H9 (cell line): ENCODE measurements at regions not wholly inside any gene's neighbourhood (a gene's known extent, or its start where the extent isn't known, plus 50 kb on each side); places are given as distances from the start of the nearest gene placed in this dataset.

ENCODE experiments used
- DNase-seq: peaks from one replicate; pipeline ENCODE4 v3.0.0-alpha.2; 2017
- H2AFZ ChIP-seq: one replicate; pipeline ENCODE4 v1.6.1; 2013; ENCODE audit warnings: mild to moderate bottlenecking, low read length, control low read depth, moderate library complexity
- H2AK5ac ChIP-seq: 2 replicates; pipeline ENCODE4 v1.6.1; 2013; ENCODE audit warnings: low read length, control low read depth, mixed read lengths; ENCODE audit not compliant: insufficient read length
- H2BK120ac ChIP-seq: one replicate; pipeline ENCODE4 v1.6.1; 2013; ENCODE audit warnings: low read depth, mild to moderate bottlenecking, low read length, control low read depth, inconsistent platforms; ENCODE audit not compliant: poor library complexity, severe bottlenecking
- H2BK12ac ChIP-seq: 2 replicates; pipeline ENCODE4 v1.6.1; 2013; ENCODE audit warnings: low read length, control low read depth, mixed read lengths, low read depth; ENCODE audit not compliant: insufficient read length
- H2BK15ac ChIP-seq: 2 replicates; pipeline ENCODE4 v1.6.1; 2013; ENCODE audit warnings: low read depth, low read length, control low read depth
- H2BK20ac ChIP-seq: one replicate; pipeline ENCODE4 v1.6.1; 2013; ENCODE audit warnings: low read depth, mild to moderate bottlenecking, low read length, control low read depth, inconsistent platforms; ENCODE audit not compliant: poor library complexity, severe bottlenecking
- H2BK5ac ChIP-seq: 2 replicates; pipeline ENCODE4 v1.6.1; 2013; ENCODE audit warnings: low read length, control low read depth, mixed read lengths; ENCODE audit not compliant: insufficient read length
- H3K14ac ChIP-seq: 2 replicates; pipeline ENCODE4 v1.6.1; 2013; ENCODE audit warnings: low read length, control low read depth; ENCODE audit not compliant: insufficient read depth
- H3K18ac ChIP-seq: 2 replicates; pipeline ENCODE4 v1.6.1; 2013; ENCODE audit warnings: low read depth, mild to moderate bottlenecking, mixed read lengths, low read length, control low read depth; ENCODE audit not compliant: insufficient read length
- H3K23ac ChIP-seq: 2 replicates; pipeline ENCODE4 v1.6.1; 2013; ENCODE audit warnings: low read length, control low read depth, mixed read lengths, low read depth; ENCODE audit not compliant: insufficient read length
- H3K23me2 ChIP-seq: 2 replicates; pipeline ENCODE4 v1.6.1; 2013; ENCODE audit warnings: low read depth, mild to moderate bottlenecking, mixed read lengths, low read length, control low read depth; ENCODE audit not compliant: insufficient read length, poor library complexity, severe bottlenecking
- H3K27ac ChIP-seq: 2 replicates; pipeline ENCODE4 v1.5.1; 2013; ENCODE audit warnings: low read length, control low read depth, mixed read lengths, low read depth; ENCODE audit not compliant: insufficient read length
- H3K27me3 ChIP-seq: 2 replicates; pipeline ENCODE4 v1.6.1; 2013; ENCODE audit warnings: low read length, control low read depth, inconsistent platforms; ENCODE audit not compliant: insufficient read depth
- H3K4ac ChIP-seq: 2 replicates; pipeline ENCODE4 v1.6.1; 2013; ENCODE audit warnings: low read depth, mild to moderate bottlenecking, control low read depth, inconsistent platforms, low read length, moderate library complexity
- H3K4me1 ChIP-seq: 2 replicates; pipeline ENCODE4 v1.6.1; 2013; ENCODE audit warnings: low read length, control low read depth, inconsistent platforms; ENCODE audit not compliant: insufficient read depth
- H3K4me2 ChIP-seq: 2 replicates; pipeline ENCODE4 v1.6.1; 2013; ENCODE audit warnings: low read length, control low read depth, mixed read lengths; ENCODE audit not compliant: insufficient read length, insufficient read depth
- H3K56ac ChIP-seq: 2 replicates; pipeline ENCODE4 v1.6.1; 2013; ENCODE audit warnings: low read depth, mild to moderate bottlenecking, mixed read lengths, low read length, control low read depth; ENCODE audit not compliant: insufficient read length
- H3K79me1 ChIP-seq: 2 replicates; pipeline ENCODE4 v1.6.1; 2013; ENCODE audit warnings: low read depth, mild to moderate bottlenecking, moderate library complexity, low read length, control low read depth, inconsistent platforms; ENCODE audit not compliant: insufficient read depth, poor library complexity, severe bottlenecking
- H3K79me2 ChIP-seq: 2 replicates; pipeline ENCODE4 v1.6.1; 2013; ENCODE audit warnings: low read length, control low read depth, inconsistent platforms; ENCODE audit not compliant: insufficient read depth
- H3K9ac ChIP-seq: 2 replicates; pipeline ENCODE4 v1.6.1; 2013; ENCODE audit warnings: low read length, control low read depth, mixed read lengths; ENCODE audit not compliant: insufficient read length; ENCODE audit errors: extremely low read depth
- H3K9me3 ChIP-seq: one replicate; pipeline ENCODE4 v1.6.1; 2013; ENCODE audit warnings: low read depth, low read length, inconsistent platforms; ENCODE audit not compliant: control insufficient read depth
- H3T11ph ChIP-seq: one replicate; pipeline ENCODE4 v1.6.1; 2013; ENCODE audit warnings: mild to moderate bottlenecking, low read length, control low read depth, inconsistent platforms
- H4K20me1 ChIP-seq: one replicate; pipeline ENCODE4 v1.6.1; 2013; ENCODE audit not compliant: control insufficient read depth, insufficient read length, insufficient read depth
- H4K5ac ChIP-seq: 2 replicates; pipeline ENCODE4 v1.6.1; 2013; ENCODE audit warnings: low read depth, mild to moderate bottlenecking, mixed read lengths, low read length, control low read depth; ENCODE audit not compliant: insufficient read length
- H4K8ac ChIP-seq: replicated peaks from 2 replicates; pipeline ENCODE4 v1.6.1; 2013; ENCODE audit warnings: low read length, control low read depth, mixed read lengths, low read depth; ENCODE audit not compliant: insufficient read length
- H4K91ac ChIP-seq: 2 replicates; pipeline ENCODE4 v1.6.1; 2013; ENCODE audit warnings: low read depth, mild to moderate bottlenecking, moderate library complexity, mixed read lengths, low read length, control low read depth; ENCODE audit not compliant: insufficient read length
- H3K27ac Mint-ChIP-seq, 3 experiments: 2 replicates in 2 of 3; 3 replicates in 1 of 3; pipeline ENCODE4 v1.8.0; 2020 to 2021; ENCODE audit warnings: mixed read lengths in 3 of 3, mild to moderate bottlenecking in 1 of 3, moderate library complexity in 1 of 3
- H3K27me3 Mint-ChIP-seq: 2 replicates; pipeline ENCODE4 v1.8.0; 2021; ENCODE audit warnings: low read depth, mild to moderate bottlenecking, moderate library complexity, mixed read lengths
- H3K36me3 Mint-ChIP-seq, 3 experiments: 2 replicates in 2 of 3; 3 replicates in 1 of 3; pipeline ENCODE4 v1.8.0; 2020 to 2021; ENCODE audit warnings: low read depth in 3 of 3, mixed read lengths in 3 of 3; ENCODE audit not compliant: insufficient read depth in 1 of 3
- H3K4me1 Mint-ChIP-seq, 2 experiments: 2 replicates each; pipeline ENCODE4 v1.8.0; 2020; ENCODE audit warnings: mixed read lengths in 2 of 2
- H3K4me3 Mint-ChIP-seq, 2 experiments: 2 replicates in 1 of 2; 3 replicates in 1 of 2; pipeline ENCODE4 v1.8.0; 2020 to 2021; ENCODE audit warnings: mild to moderate bottlenecking in 2 of 2, mixed read lengths in 2 of 2, moderate library complexity in 1 of 2
- H3K9me3 Mint-ChIP-seq, 2 experiments: 2 replicates in 1 of 2; 3 replicates in 1 of 2; pipeline ENCODE4 v1.8.0; 2020; ENCODE audit warnings: mild to moderate bottlenecking in 2 of 2, mixed read lengths in 2 of 2, moderate library complexity in 1 of 2
- WGBS: extraction: QIAGEN DNeasy Blood & Tissue Kit; methylation state at CpG from one replicate; pipeline ENCODE4 v1.1.7; 2013; ENCODE audit warnings: missing lambda C conversion rate, low lambda C conversion rate, mixed read lengths; ENCODE audit not compliant: insufficient read length; ENCODE audit errors: extremely low coverage; 5-methylcytosine and 5-hydroxymethylcytosine counted together
- TF ChIP-seq, protein P1 (sequence below): fragments of 200-600 bp; sonication (generic); conservative IDR thresholded peaks from 3 replicates; pipeline ENCODE4 v1.8.0; 2021; ENCODE audit warnings: antibody characterized with exemption, mild to moderate bottlenecking

DNA sequence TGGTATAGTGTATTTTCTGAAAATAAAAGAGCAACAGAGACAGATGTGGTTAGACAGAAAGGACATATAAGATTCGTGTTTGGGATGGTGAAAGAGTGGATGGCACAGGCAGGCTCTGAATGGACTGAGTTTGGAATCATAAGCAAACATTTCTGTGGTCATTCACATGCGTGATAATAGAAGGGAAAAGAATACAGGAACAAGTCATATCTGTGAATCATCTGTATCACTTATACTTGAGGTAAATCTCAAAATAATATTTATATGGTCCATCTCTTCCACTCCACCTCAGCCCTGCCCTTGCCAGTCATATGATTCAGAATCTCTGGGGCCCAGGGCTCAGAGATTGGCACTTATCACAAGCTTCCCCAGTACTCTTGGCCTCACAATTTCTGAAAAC lies 535.1 kb downstream of the BCKDHB start:
- no peak overlapping the region for H3K27ac Mint-ChIP-seq
- H4K91ac ChIP-seq = no peak overlapping the region
- peaks cover 2% of the 10 kb centered on the region; the same call in 1 of the 2 replicates for H3K4me1 ChIP-seq
- no peaks in the 10 kb centered on the region for H3K27me3 ChIP-seq
- no peaks in the 10 kb centered on the region for H3K23me2 ChIP-seq
- no peak overlapping the region for H3K4ac ChIP-seq
- no peak overlapping the region for H2AFZ ChIP-seq
- DNase-seq = no peak
- WGBS = no CpG with 5 or more reads among the region's 2 CpGs
- H4K20me1 ChIP-seq = no peaks in the 10 kb centered on the region
- H3K56ac ChIP-seq = no peak overlapping the region
- no peak overlapping the region for H3K27ac ChIP-seq
- peaks cover 9 to 18% (median 11%) of the 10 kb centered on the region in 3 experiments; a peak in 5 of 7 replicates for H3K36me3 Mint-ChIP-seq
- no peak overlapping the region for H2BK120ac ChIP-seq
- H3K9me3 ChIP-seq = no peaks in the 10 kb centered on the region
- H3K23ac ChIP-seq = no peak overlapping the region
- H3K18ac ChIP-seq = no peak overlapping the region
- H3K9ac ChIP-seq = no peak overlapping the region
- H3T11ph ChIP-seq = no peak overlapping the region
- H2BK15ac ChIP-seq = no peak overlapping the region
- TF ChIP-seq, protein P1, sequence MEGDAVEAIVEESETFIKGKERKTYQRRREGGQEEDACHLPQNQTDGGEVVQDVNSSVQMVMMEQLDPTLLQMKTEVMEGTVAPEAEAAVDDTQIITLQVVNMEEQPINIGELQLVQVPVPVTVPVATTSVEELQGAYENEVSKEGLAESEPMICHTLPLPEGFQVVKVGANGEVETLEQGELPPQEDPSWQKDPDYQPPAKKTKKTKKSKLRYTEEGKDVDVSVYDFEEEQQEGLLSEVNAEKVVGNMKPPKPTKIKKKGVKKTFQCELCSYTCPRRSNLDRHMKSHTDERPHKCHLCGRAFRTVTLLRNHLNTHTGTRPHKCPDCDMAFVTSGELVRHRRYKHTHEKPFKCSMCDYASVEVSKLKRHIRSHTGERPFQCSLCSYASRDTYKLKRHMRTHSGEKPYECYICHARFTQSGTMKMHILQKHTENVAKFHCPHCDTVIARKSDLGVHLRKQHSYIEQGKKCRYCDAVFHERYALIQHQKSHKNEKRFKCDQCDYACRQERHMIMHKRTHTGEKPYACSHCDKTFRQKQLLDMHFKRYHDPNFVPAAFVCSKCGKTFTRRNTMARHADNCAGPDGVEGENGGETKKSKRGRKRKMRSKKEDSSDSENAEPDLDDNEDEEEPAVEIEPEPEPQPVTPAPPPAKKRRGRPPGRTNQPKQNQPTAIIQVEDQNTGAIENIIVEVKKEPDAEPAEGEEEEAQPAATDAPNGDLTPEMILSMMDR = no peak
- H2BK20ac ChIP-seq = no peak overlapping the region
- no peak overlapping the region for H2BK12ac ChIP-seq
- H3K4me2 ChIP-seq = no peak overlapping the region
- H3K4me3 Mint-ChIP-seq = no peak overlapping the region
- H4K5ac ChIP-seq = no peak overlapping the region
- no peak overlapping the region for H4K8ac ChIP-seq
- no peak overlapping the region for H2BK5ac ChIP-seq
- peaks cover 8 to 20% of the 10 kb centered on the region in 2 experiments for H3K4me1 Mint-ChIP-seq
- no peak overlapping the region for H3K14ac ChIP-seq
- H3K79me1 ChIP-seq = no peaks in the 10 kb centered on the region
- H3K27me3 Mint-ChIP-seq = no peaks in the 10 kb centered on the region; the same call in 1 of the 2 replicates
- peaks cover 14 to 15% of the 10 kb centered on the region in 2 experiments for H3K9me3 Mint-ChIP-seq
- H3K79me2 ChIP-seq = no peaks in the 10 kb centered on the region
- H2AK5ac ChIP-seq = no peak overlapping the region
